ENCODE measurements at regions not wholly inside any gene's neighbourhood (a gene's known extent, or its start where the extent isn't known, plus 50 kb on each side); places are given as distances from the start of the nearest gene placed in this dataset.
"Not testable (repeated sequence)": the region's sequence is repeated elsewhere in the genome, so short reads cannot be mapped to it uniquely, and the experiment has no call there.

DNA sequence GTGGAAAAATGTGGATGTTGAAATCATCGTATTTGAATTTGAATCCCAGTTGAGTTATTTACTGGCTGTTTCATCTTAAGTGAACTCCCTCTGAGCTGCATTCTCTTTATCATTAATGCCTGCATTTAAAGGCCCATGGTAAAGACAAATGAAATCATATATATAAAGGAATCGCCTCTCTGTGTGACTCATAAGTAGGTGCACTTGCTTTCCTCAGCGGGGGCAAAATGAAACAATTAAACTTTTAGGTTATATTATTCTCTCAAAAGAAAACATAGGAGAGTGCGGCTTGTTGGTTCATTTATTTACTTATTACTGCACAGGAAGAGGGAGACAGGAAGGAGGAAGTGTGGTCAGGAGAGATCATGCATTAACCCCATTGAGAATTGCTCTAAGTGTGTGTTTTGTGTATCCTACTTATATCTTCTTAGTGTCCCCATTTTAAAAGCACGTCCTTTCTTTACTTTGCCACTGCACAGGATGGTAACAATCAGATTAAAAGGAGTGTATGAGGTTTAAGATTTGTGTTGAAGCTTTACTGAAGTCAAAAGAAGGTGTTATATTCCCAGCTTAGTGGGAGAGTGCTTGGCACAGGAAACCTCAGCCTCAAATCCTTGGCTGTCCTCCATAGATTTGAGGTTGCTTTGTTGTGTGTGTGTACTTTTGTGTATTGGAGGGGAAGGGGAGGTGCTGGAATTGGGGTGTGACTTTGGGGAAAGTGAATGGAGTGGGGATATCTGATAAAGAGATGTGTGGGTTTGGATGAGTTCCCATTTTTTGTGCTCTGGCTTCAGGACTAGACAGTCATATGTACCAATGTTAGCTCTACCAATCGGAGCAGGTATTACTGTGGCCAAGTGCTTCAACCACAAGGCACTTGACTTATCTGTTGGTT is 595.8 kb upstream of the NR2F2 start:
- DNase-seq (ENCODE audit: low read depth in 2 of 2), result no peak

DNA sequence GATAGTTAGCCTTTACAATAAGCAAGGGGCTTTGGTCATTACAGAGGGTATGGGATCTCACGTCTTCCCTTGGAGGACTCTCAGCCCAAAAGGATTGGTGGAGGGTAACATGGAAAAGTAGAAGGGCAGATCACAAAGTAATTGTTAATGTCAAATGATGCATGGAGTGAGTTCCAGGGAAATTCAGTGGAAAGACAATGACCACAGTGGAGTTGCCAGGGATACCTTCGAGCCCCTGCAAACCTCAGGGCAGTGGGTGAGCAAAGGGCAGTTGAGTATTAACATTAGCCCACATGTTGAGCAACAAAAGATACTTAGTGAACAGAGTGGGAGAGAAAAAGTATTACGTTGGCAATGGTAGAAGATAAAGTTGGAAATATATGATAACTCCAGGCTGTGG is 593.4 kb upstream of the NR2F2 start:
- no peak for DNase-seq (ENCODE audit: low read depth in 2 of 2)

DNA sequence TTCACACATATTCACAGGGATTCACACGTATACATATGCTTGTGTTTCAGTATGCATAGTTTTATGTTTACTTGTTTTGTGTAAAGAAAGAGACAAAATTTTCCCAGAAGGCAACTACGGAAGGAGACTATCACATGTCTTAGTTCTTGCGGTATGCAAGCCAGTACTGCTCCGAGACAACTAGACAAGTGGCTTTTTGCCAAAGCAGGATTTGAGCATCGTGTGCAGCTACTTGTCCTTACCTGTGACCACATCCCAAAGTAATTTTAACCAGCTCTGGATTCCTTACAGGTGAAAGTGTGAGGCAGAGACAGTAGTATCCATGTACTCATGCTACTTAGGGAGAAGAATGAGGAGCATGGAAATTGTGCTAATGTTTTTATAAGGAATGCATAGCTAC is 591.4 kb upstream of the NR2F2 start:
- no peak for DNase-seq (ENCODE audit: low read depth in 2 of 2)

DNA sequence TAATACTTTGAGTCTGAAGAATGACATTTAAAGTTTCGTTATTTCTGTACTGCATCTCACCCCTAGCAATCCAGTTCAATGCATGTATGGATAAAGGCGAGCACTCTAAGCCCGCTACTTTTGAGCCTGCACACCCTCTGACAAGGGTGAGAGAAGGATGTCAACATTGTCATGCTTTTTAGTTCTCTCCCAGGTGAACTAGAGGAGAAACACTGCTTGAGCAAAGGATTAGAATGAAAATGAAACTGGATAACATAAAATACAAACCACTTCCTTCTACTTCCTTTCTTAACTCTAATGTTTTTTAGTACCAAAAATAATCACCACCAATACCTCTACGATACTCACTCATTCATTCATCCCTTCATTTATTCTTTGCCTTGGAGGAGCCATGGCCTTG is 588.7 kb upstream of the NR2F2 start:
- no peak for DNase-seq (ENCODE audit: low read depth in 2 of 2)

DNA sequence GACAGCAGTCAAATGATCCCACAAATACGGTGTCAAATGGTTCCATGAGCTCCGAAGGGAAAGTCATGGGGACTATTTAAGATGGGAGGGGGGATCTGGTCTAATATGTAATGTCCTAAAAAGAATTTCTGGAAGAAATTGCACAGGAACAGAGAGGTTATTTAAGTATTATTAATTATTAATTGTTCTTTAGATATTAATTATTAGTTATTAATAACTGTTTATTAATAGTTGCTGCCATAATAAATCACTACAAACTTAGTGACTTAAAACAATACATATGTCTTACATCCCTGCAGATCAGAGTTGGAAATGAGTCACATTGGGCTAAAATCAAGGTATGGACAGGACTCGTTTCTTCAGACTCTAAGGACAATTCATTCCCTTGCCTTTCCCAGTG is 588.2 kb upstream of the NR2F2 start:
- no peak for DNase-seq (ENCODE audit: low read depth in 2 of 2)

DNA sequence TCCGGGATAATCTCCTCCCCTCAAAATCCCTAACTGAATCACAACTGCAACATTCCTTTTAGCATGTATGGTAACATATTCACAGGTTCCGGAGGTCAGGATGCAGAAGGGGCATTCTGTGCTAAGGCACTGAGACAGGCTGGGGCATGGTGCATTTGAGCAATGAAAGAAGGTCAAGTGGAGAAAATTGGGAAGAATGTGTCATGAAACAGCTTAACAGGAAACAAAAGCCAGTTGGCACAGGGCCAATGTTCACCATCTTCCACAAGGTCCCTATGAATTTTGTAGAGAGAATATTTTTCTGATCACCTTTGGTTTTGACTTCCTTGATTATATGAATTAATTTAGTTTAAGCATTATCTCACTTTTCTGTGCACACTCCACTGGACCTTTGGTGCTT is 587.7 kb upstream of the NR2F2 start:
- DNase-seq (ENCODE audit: low read depth in 2 of 2), result no peak

DNA sequence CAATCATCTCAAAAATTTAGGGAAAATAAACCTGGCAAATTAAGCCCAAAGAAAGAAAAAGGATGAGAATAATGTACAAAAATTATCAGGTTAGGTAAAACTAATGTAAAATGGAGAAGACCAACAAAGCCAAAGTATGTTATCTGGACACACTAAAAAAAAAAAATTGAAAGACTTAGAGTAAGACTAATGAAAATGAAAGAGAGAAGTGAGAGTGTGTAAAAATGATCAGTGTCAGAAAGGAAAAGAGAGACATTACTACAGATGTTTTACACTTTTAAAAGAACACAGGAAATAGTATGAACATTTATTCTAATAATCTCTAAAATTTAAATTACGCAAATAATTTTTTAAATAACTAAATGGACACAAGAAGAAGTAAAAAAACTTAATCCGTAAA is 573.3 kb upstream of the NR2F2 start:
- DNase-seq (ENCODE audit: low read depth in 2 of 2), result no peak

DNA sequence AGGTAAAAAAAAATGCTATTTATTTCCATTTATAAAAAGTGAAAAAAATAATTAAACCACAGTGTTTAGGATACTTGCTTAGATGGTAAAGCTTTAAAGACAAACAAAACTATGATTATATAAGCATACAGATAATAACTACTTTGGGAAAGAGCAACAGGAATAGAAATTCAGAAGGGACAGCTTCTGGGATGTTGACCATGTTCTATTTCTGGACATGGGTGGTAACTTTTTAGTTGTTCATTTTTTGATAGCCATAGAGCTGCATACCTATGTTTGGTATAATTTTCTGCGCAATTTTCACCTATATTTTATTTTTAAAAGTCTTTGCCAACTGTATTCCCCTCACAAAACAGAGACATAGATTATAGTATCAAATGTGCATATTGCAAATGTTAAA is 572.0 kb upstream of the NR2F2 start:
- no peak for DNase-seq (ENCODE audit: low read depth in 2 of 2)

DNA sequence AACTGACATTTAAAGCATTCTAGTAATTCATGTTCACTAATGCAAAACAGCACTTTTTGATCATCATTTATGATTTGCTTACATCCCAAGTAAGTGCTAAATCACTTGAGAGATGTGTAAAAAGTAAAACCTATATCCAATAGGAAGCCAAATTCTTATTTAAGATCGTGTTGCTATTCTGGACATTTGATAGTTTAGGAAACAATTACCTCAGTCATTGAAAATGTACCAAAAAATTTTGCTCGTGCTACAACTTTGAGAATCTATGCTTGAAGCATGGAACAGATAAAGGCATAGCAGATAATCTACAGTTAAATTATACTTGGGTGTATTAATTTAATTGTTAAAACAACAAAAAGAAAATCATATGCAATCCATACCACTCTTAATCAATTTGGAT is 571.6 kb upstream of the NR2F2 start:
- no peak for DNase-seq (ENCODE audit: low read depth in 2 of 2)

DNA sequence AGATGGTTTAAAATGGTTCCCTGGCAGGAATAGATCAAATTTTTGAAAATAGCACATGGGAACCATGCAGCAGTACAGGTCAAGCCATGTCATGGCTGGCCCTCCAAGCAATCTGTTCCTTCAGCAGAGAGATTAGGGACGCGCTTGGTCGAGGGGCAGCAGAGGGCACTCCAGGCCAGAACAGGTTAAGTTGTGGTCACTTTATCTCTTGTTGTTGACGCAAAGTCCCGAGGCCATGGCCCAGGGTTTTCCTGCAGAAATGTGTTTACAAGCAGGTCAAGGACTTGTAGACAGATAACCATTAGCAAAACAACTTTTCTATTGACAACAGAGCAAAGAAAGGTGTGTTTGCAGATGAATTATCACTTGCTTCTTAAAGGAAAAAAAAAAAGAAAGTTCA is 570.0 kb upstream of the NR2F2 start:
- no peak for DNase-seq (ENCODE audit: low read depth in 2 of 2)

DNA sequence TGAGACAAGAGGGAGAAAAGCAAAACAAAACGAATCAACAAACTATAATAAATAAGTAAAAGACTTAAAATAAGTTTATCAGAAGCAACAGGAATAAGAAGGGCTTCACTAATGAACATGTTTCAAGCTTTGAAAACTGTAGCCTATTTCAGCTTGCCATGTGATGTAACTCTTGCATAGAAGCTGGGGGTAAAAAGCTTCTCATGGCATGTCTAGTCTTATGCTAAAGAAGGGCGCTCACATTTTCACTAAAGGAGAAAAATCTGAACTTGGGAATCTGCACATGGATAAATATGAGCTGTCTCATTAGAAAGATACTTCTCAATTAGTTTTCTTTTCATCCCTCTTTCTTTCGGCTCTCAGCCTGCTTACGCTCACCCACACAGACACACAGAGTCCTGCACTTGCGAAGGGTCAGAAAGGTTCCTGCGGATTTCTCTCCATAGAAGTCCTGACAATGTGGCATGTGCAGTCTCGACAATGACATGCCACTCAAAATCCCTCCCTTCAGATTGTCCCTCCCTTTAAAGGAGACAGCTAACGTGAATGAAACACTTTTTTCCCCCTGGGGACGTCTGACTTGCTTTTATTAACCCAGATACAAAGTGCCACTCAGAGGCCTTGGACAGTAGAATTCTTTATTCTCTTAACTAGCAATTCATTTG is 568.9 kb upstream of the NR2F2 start:
- DNase-seq (ENCODE audit: low read depth in 2 of 2), result no peak

DNA sequence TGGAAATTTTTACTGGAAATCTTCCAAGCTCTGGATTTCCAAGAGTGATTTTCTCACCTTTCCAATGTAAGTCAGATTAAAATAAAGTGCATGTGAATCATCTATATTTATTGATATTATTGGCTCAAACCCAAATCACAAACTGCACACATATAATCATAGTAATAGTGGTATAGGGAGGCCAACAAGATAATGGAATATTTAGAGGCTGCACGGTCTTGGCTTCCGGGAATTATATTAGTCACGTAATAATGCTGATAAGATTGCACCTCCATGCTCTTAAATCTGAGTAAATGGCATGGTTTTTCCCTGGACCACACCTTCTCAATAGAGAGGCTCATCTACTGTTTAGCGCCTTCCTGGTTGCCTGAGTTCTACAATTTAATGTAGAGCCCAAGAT is 567.1 kb upstream of the NR2F2 start:
- DNase-seq (ENCODE audit: low read depth in 2 of 2), result no peak

DNA sequence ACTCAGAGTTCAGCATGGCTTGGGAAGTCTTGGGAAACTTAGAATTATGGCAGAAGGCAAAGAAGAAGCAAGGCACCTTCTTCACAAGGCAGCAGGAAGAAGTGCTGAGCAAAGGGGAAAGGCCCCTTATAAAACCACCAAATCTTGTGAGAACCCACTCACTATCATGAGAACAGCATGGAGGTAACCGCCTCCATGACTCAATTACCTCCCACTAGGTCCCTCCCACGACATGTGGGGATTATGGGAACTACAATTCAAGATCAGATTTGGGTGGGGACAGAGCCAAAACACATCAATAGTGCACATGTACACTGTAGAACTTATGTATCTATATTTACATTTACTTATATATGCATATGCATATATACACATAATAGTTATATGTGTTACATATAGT is 565.3 kb upstream of the NR2F2 start:
- no peak for DNase-seq (ENCODE audit: low read depth in 2 of 2)

DNA sequence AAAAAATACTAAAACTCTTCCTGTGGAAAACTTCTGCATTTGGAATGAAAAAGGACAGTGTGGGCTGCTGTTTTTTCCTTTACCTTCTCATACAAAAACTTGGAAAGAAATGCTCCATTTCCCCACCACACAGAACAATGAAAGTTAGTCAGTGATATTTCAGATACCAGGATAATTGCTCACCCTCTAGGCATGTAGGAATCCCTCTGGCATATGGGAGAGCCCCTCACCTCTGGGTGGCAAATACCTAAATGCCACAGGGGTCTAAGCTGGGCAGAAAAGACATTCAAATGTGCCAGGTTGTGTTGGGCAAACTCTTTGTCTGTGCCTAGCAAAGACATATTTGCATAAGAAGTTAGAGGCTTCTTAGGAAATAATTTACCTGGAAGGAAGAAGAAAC is 560.3 kb upstream of the NR2F2 start:
- DNase-seq (ENCODE audit: low read depth in 2 of 2), result no peak

DNA sequence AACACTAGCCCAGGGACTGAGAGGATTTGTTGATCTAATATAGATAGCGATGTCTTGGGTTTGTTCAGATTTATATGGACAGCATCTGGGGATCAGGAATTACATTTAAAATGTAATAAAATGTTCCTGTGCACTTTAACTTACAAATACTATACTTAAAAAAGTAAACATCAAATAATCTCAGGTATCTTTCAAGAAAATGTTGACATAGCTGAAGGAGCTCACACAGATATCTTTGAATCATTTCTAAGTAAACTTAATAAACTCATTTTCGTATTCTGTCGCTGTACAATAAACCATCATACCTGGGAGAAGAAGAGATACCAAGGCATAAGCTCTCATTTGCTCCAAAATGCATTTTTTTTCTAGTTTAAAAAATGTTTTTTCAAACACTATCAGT is 557.5 kb upstream of the NR2F2 start:
- no peak for DNase-seq (ENCODE audit: low read depth in 2 of 2)

DNA sequence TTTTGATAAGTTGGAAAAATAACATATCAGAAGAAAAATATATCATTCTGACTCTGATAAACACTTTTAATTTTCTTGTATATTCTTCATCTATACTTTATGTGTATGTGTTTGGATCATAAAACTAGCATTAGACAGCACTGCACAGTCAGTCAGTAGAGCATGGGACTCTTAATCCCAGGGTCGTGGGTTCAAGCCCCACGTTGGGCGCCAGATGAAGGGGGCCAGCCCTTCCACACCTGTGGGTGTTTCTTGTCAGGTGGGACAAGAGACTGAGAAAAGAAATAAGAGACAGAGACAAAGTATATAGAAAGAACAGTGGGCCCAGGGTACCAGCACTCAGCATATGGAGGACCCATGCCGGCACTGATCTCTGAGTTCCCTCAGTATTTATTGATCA is 546.0 kb upstream of the NR2F2 start:
- DNase-seq (ENCODE audit: low read depth in 2 of 2), result no peak

DNA sequence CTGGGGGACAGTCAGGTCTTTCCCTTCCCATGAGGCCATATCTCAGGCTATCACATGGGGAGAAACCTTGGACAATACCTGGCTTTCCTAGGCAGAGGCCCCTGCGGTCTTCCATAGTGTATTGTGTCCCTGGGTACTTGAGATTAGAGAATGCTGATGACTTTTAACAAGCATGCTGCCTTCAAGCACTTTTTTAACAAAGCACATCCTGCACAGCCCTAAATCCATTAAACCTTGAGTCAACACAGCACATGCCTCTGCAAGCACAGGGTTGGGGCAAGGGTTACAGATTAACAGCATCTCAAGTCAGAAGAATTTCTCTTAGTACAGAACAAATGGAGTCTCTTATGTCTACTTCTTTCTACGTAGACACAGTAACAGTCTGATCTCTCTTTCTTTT is 545.2 kb upstream of the NR2F2 start:
- DNase-seq (ENCODE audit: low read depth in 2 of 2), result not testable (repeated sequence)

DNA sequence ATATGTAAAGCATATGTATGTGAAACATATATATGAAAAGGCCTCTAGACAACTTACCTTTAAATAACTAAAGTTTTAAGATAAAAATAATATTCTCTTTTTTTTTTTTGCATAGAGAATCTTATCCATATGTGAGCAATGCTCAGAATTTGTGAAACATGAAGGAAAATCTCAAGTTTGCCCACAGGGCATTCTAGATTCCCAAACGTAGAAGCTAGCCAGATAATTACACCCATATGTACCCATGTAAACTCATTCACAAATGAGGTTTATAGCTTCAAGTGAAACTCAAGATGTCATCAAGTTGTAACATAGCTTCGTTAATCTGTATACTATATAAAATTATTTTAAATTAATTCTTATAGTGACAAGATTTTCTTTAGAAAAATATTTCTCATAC is 537.3 kb upstream of the NR2F2 start:
- no peak for DNase-seq (ENCODE audit: low read depth in 2 of 2)

DNA sequence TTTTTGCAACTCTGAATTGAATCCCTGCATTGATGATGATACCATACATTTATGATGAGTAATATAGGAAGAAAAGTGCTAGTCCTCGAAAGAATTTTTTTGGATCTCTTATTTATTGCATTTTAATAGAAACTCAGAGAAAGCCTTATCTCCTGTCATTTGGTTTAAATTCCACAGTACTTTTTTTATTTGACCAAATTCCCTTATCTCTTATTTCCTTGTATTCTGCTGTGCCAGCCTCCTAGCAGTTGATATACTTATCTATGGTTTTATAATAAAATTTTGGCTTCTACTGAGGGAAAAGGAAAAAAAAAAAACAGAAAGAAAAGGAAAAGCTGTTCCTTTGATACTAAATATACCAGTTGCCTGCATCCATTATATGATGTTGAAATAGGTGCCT is 535.1 kb upstream of the NR2F2 start:
- DNase-seq (ENCODE audit: low read depth in 2 of 2), result no peak

DNA sequence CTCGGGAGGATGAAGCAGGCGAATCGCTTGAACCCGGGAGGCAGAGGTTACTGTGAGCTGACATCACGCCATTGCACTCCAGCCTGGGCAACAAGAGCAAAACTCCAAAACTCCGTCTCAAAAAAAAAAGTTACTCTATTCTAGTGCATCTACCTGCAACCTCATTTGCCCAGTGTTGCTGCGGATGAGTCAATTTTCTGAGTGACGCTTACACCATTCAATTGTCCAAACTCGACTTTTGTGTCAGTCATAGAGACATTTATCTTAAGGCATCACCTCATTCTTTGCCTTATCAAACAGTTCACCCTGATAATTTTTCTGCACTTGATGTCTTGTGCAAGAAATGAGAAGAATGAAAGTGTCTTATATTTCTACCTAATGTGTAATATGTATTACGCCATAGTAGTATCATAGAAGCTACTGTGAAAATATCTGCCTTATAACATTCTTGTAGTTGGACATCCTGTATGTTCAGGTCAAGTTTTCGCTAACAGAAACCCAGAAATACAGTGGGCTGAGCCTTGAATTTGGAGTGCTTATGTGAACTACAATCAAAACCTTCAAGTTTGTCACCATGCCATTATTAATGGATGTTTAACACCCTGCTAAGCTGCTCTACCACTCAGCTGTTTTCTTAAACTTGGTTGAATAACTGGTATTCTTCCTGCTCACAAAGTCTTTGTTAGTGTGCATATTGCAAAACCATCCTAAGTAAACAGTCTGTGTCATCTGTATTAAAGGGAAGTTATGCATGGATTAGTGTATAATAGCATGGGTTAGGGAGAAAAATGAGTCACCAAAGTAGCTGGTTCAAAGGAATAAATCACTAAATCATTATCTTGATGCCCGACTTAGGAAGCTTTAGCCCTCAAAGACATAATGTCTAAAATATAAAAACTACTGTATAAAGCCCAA is 531.0 kb upstream of the NR2F2 start:
- DNase-seq (ENCODE audit: low read depth in 2 of 2), result no peak

DNA sequence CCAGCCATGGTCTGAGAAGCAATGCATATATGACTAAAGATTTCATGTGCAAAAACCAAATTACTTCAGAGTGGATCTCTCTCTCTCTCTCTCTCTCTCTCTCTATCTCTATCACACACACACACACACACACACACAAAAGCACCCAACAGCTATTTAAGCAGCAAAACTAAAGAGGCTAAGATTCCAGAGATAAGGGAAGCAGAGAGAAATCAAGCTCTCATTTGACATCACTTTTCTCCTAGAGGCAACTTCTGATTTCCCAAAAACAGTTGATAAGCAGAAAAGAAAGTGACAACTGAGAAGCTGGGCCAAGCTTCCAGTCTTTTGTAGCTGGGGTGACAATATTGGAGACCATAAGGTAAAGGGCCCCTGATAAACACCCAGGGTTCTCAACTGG is 526.0 kb upstream of the NR2F2 start:
- no peak for DNase-seq (ENCODE audit: low read depth in 2 of 2)

DNA sequence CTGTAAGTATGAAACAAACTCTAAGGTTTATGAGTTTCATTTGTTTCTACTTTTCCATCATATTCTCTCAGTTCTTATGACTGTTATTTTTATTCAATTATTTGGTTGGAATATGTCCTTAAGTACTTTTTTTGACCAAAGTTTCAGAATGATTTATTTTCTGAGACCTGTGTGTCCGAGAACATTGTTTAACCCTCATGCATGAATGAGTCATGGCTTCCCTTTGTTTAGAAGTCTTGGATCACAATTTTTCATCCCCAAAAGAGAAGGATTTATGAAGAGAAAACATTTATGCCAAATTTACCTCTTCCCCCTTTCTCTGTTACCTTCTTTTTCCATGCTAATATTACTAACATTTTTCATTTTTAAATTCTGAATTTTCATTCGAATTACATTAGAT is 518.0 kb upstream of the NR2F2 start:
- no peak for DNase-seq (ENCODE audit: low read depth in 2 of 2)

DNA sequence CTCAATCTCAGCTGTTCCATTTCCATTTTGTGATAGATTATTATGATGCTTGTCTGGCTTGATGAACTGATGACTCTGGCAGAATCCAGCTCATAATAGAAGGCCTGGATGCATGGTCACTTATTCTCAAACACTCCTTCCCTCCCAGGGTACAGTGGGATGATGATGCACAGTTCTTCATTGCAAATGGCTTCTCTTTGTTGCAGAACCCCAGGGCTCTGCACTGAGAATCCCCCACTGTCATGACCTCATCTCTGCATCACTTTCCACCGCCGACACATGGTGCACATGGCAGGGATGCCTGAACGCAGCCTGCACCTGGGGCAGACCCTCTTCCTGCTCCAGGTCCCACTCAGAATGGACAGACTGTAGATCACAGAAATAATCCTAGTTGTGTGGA is 515.6 kb upstream of the NR2F2 start:
- DNase-seq (ENCODE audit: low read depth in 2 of 2), result no peak
